NCI-H1417 (cell line): ENCODE measurements at regions not wholly inside any gene's neighbourhood (a gene's known extent, or its start where the extent isn't known, plus 50 kb on each side); places are given as distances from the start of the nearest gene placed in this dataset.

Experiments
- DNase-seq, 3 experiments: peaks; one replicate each; lab custom pipeline; 2025; lab: John Stamatoyannopoulos, UW

- peak in 2 of 3 experiments; percentile 28 to 44 for DNase-seq
Measured at GRCh38 chr20:2236256-2236655, 59.5 kb upstream of the TGM3 start.

DNA sequence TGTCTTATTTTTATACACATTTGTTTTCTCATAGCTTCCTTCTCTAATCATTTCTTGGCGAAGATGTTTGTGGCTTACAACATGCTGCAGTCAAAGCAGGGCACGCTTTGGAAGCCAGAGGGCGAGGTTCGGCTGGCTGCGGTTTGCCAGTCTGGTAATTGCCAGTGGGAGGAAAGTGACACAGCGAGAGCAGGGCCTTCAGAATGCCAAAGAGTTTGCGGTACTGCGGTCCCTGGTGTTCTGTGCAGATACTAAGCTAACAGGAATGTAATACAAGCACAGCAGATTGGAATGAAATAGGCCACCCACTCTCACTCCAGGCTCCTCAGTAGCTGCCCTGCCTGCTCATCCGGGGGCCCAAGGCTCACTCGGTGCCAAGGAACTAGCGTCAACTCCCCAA, 58.7 kb upstream of the TGM3 start:
- DNase-seq: peak in 2 of 3 experiments; percentile 18 to 29

- DNase-seq: no peak
Measured at GRCh38 chr20:2238601-2239000, 57.2 kb upstream of the TGM3 start.

DNA sequence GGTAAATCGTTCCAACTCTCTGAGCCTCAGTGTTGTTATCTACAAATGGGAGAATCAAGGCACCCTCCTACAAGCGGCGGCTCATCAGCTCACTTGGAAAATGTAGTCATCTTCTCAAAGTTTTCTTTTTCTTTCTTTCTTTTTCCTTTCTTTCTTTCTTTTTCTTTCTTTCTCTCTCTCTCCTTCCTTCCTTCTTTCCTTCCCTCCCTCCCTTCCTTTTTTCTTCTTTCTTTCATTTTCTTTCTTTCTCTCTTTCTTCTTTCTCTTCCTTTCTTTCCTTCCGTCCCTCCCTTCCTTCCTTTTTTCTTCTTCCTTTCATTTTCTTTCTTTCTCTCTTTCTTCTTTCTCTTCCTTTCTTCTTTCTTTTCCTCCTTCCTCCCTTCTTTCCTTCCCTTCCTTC, 55.0 kb upstream of the TGM3 start:
- DNase-seq: no peak

- no peak for DNase-seq
Measured at GRCh38 chr20:2242678-2243077, 53.1 kb upstream of the TGM3 start.

GRCh38 chr20:2244523-2244922, 51.3 kb upstream of the TGM3 start:
- no peak for DNase-seq

GRCh38 chr20:2244993-2245392, 50.8 kb upstream of the TGM3 start:
- DNase-seq: peak in 1 of 3 experiments; percentile 34

GRCh38 chr20:2245637-2246036, 50.2 kb upstream of the TGM3 start:
- DNase-seq: no peak
